WTC11 (cell line): ENCODE measurements at regions not wholly inside any gene's neighbourhood (a gene's known extent, or its start where the extent isn't known, plus 50 kb on each side); places are given as distances from the start of the nearest gene placed in this dataset.

Experiments
- CBFB ChIP-seq: sonication (generic); formaldehyde crosslinking; IDR thresholded peaks from 2 replicates; pipeline ENCODE4 v1.8.1; 2022; ENCODE audit warnings: mild to moderate bottlenecking, low read depth, missing genetic modification reagents
- FOXK1 ChIP-seq: sonication (generic); formaldehyde crosslinking; IDR thresholded peaks from 2 replicates; pipeline ENCODE4 v1.8.0; 2022; ENCODE audit warnings: mild to moderate bottlenecking, moderate library complexity, missing genetic modification reagents
- NFYB ChIP-seq: sonication (generic); formaldehyde crosslinking; conservative IDR thresholded peaks from 2 replicates; pipeline ENCODE4 v1.8.0; 2022; ENCODE audit warnings: low read depth, missing genetic modification reagents
- RORB ChIP-seq: fragments of 250-450 bp; sonication (Bioruptor Pico); IDR thresholded peaks from 2 replicates; pipeline ENCODE4 v1.9.0; 2021; ENCODE audit warnings: mild to moderate bottlenecking
- ZNF396 ChIP-seq: fragments of 250-450 bp; sonication (Bioruptor Pico); IDR thresholded peaks from 2 replicates; pipeline ENCODE4 v1.8.0; 2021; ENCODE audit warnings: mild to moderate bottlenecking, moderate library complexity, borderline replicate concordance
- TF ChIP-seq, protein P1 (sequence below): fragments of 250-450 bp; sonication (Bioruptor Pico); IDR thresholded peaks from 2 replicates; pipeline ENCODE4 v2.1.2; 2022; ENCODE audit warnings: mild to moderate bottlenecking, moderate library complexity
- TF ChIP-seq, protein P2 (sequence below): sonication (generic); formaldehyde crosslinking; IDR thresholded peaks from 2 replicates; pipeline ENCODE4 v1.8.0; 2022; ENCODE audit warnings: mild to moderate bottlenecking, missing genetic modification reagents
- TF ChIP-seq, protein P3 (sequence below): sonication (generic); formaldehyde crosslinking; IDR thresholded peaks from 2 replicates; pipeline ENCODE4 v1.8.0; 2023; ENCODE audit warnings: missing genetic modification reagents, mild to moderate bottlenecking, borderline replicate concordance
- TF ChIP-seq, protein P4 (sequence below): fragments of 250-450 bp; sonication (Bioruptor Pico); IDR thresholded peaks from 2 replicates; pipeline ENCODE4 v1.9.0; 2021; ENCODE audit warnings: moderate library complexity, mild to moderate bottlenecking, inconsistent platforms, borderline replicate concordance
- TF ChIP-seq, protein P5 (sequence below): sonication (generic); formaldehyde crosslinking; IDR thresholded peaks from 2 replicates; pipeline ENCODE4 v1.8.1; 2023; ENCODE audit warnings: mild to moderate bottlenecking, missing genetic modification reagents
- TF ChIP-seq, protein P6 (sequence below): sonication (generic); formaldehyde crosslinking; IDR thresholded peaks from 2 replicates; pipeline ENCODE4 v1.8.1; 2023; ENCODE audit warnings: mild to moderate bottlenecking, moderate library complexity, missing genetic modification reagents
- TF ChIP-seq, protein P7 (sequence below): fragments of 250-450 bp; sonication (Bioruptor Pico); IDR thresholded peaks from 2 replicates; pipeline ENCODE4 v1.9.0; 2021; ENCODE audit warnings: mild to moderate bottlenecking, borderline replicate concordance
- TF ChIP-seq, protein P8 (sequence below): sonication (generic); formaldehyde crosslinking; IDR thresholded peaks from 2 replicates; pipeline ENCODE4 v1.8.0; 2022; ENCODE audit warnings: mild to moderate bottlenecking, missing genetic modification reagents

DNA sequence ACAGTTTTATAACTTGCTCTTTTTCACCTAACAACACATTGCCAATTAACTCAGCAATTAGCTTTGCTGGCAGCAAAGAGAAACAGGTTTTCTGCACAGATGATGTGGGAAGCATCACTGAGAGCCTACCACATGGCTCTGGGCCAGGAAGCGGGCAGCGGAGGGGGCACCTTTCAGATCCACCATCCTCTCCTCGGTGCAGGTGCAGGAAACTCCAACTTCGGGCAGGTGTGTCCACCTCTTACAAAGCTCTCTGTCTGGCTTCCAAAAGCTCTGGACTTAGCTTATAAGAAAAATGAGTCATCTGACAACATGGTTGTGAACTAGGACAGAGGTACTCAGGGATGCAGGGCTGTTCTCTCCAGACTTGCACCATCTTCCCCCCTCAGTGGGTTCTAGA, 77.0 kb downstream of the RPS6KA4 start (continued):
- TF ChIP-seq, protein P1, sequence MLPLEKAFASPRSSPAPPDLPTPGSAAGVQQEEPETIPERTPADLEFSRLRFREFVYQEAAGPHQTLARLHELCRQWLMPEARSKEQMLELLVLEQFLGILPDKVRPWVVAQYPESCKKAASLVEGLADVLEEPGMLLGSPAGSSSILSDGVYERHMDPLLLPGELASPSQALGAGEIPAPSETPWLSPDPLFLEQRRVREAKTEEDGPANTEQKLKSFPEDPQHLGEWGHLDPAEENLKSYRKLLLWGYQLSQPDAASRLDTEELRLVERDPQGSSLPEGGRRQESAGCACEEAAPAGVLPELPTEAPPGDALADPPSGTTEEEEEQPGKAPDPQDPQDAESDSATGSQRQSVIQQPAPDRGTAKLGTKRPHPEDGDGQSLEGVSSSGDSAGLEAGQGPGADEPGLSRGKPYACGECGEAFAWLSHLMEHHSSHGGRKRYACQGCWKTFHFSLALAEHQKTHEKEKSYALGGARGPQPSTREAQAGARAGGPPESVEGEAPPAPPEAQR (CRISPR knock-in tag) = no peak
- no peak for TF ChIP-seq RORB
- no peak for TF ChIP-seq ZNF396 (CRISPR knock-in tag)
- TF ChIP-seq, protein P2, sequence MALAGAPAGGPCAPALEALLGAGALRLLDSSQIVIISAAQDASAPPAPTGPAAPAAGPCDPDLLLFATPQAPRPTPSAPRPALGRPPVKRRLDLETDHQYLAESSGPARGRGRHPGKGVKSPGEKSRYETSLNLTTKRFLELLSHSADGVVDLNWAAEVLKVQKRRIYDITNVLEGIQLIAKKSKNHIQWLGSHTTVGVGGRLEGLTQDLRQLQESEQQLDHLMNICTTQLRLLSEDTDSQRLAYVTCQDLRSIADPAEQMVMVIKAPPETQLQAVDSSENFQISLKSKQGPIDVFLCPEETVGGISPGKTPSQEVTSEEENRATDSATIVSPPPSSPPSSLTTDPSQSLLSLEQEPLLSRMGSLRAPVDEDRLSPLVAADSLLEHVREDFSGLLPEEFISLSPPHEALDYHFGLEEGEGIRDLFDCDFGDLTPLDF (CRISPR knock-in tag) = no peak
- TF ChIP-seq, protein P3, sequence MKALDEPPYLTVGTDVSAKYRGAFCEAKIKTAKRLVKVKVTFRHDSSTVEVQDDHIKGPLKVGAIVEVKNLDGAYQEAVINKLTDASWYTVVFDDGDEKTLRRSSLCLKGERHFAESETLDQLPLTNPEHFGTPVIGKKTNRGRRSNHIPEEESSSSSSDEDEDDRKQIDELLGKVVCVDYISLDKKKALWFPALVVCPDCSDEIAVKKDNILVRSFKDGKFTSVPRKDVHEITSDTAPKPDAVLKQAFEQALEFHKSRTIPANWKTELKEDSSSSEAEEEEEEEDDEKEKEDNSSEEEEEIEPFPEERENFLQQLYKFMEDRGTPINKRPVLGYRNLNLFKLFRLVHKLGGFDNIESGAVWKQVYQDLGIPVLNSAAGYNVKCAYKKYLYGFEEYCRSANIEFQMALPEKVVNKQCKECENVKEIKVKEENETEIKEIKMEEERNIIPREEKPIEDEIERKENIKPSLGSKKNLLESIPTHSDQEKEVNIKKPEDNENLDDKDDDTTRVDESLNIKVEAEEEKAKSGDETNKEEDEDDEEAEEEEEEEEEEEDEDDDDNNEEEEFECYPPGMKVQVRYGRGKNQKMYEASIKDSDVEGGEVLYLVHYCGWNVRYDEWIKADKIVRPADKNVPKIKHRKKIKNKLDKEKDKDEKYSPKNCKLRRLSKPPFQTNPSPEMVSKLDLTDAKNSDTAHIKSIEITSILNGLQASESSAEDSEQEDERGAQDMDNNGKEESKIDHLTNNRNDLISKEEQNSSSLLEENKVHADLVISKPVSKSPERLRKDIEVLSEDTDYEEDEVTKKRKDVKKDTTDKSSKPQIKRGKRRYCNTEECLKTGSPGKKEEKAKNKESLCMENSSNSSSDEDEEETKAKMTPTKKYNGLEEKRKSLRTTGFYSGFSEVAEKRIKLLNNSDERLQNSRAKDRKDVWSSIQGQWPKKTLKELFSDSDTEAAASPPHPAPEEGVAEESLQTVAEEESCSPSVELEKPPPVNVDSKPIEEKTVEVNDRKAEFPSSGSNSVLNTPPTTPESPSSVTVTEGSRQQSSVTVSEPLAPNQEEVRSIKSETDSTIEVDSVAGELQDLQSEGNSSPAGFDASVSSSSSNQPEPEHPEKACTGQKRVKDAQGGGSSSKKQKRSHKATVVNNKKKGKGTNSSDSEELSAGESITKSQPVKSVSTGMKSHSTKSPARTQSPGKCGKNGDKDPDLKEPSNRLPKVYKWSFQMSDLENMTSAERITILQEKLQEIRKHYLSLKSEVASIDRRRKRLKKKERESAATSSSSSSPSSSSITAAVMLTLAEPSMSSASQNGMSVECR = no peak
- no peak for TF ChIP-seq NFYB (CRISPR knock-in tag)
- TF ChIP-seq, protein P4, sequence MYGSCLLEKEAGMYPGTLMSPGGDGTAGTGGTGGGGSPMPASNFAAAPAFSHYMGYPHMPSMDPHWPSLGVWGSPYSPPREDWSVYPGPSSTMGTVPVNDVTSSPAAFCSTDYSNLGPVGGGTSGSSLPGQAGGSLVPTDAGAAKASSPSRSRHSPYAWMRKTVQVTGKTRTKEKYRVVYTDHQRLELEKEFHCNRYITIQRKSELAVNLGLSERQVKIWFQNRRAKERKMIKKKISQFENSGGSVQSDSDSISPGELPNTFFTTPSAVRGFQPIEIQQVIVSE (CRISPR knock-in tag) = no peak
- no peak for TF ChIP-seq FOXK1 (CRISPR knock-in tag)
- TF ChIP-seq, protein P5, sequence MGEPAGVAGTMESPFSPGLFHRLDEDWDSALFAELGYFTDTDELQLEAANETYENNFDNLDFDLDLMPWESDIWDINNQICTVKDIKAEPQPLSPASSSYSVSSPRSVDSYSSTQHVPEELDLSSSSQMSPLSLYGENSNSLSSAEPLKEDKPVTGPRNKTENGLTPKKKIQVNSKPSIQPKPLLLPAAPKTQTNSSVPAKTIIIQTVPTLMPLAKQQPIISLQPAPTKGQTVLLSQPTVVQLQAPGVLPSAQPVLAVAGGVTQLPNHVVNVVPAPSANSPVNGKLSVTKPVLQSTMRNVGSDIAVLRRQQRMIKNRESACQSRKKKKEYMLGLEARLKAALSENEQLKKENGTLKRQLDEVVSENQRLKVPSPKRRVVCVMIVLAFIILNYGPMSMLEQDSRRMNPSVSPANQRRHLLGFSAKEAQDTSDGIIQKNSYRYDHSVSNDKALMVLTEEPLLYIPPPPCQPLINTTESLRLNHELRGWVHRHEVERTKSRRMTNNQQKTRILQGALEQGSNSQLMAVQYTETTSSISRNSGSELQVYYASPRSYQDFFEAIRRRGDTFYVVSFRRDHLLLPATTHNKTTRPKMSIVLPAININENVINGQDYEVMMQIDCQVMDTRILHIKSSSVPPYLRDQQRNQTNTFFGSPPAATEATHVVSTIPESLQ (CRISPR knock-in tag) = no peak
- TF ChIP-seq, protein P6, sequence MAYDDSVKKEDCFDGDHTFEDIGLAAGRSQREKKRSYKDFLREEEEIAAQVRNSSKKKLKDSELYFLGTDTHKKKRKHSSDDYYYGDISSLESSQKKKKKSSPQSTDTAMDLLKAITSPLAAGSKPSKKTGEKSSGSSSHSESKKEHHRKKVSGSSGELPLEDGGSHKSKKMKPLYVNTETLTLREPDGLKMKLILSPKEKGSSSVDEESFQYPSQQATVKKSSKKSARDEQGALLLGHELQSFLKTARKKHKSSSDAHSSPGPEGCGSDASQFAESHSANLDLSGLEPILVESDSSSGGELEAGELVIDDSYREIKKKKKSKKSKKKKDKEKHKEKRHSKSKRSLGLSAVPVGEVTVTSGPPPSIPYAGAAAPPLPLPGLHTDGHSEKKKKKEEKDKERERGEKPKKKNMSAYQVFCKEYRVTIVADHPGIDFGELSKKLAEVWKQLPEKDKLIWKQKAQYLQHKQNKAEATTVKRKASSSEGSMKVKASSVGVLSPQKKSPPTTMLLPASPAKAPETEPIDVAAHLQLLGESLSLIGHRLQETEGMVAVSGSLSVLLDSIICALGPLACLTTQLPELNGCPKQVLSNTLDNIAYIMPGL (CRISPR knock-in tag) = no peak
- TF ChIP-seq, protein P7, sequence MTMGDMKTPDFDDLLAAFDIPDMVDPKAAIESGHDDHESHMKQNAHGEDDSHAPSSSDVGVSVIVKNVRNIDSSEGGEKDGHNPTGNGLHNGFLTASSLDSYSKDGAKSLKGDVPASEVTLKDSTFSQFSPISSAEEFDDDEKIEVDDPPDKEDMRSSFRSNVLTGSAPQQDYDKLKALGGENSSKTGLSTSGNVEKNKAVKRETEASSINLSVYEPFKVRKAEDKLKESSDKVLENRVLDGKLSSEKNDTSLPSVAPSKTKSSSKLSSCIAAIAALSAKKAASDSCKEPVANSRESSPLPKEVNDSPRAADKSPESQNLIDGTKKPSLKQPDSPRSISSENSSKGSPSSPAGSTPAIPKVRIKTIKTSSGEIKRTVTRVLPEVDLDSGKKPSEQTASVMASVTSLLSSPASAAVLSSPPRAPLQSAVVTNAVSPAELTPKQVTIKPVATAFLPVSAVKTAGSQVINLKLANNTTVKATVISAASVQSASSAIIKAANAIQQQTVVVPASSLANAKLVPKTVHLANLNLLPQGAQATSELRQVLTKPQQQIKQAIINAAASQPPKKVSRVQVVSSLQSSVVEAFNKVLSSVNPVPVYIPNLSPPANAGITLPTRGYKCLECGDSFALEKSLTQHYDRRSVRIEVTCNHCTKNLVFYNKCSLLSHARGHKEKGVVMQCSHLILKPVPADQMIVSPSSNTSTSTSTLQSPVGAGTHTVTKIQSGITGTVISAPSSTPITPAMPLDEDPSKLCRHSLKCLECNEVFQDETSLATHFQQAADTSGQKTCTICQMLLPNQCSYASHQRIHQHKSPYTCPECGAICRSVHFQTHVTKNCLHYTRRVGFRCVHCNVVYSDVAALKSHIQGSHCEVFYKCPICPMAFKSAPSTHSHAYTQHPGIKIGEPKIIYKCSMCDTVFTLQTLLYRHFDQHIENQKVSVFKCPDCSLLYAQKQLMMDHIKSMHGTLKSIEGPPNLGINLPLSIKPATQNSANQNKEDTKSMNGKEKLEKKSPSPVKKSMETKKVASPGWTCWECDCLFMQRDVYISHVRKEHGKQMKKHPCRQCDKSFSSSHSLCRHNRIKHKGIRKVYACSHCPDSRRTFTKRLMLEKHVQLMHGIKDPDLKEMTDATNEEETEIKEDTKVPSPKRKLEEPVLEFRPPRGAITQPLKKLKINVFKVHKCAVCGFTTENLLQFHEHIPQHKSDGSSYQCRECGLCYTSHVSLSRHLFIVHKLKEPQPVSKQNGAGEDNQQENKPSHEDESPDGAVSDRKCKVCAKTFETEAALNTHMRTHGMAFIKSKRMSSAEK (CRISPR knock-in tag) = no peak
- TF ChIP-seq, protein P8, sequence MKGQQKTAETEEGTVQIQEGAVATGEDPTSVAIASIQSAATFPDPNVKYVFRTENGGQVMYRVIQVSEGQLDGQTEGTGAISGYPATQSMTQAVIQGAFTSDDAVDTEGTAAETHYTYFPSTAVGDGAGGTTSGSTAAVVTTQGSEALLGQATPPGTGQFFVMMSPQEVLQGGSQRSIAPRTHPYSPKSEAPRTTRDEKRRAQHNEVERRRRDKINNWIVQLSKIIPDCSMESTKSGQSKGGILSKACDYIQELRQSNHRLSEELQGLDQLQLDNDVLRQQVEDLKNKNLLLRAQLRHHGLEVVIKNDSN = no peak
- no peak for TF ChIP-seq CBFB (CRISPR knock-in tag)
- TF ChIP-seq, all 79 proteins: peak for 0
